ENCODE measurements at regions not wholly inside any gene's neighbourhood (a gene's known extent, or its start where the extent isn't known, plus 50 kb on each side); places are given as distances from the start of the nearest gene placed in this dataset.

DNA sequence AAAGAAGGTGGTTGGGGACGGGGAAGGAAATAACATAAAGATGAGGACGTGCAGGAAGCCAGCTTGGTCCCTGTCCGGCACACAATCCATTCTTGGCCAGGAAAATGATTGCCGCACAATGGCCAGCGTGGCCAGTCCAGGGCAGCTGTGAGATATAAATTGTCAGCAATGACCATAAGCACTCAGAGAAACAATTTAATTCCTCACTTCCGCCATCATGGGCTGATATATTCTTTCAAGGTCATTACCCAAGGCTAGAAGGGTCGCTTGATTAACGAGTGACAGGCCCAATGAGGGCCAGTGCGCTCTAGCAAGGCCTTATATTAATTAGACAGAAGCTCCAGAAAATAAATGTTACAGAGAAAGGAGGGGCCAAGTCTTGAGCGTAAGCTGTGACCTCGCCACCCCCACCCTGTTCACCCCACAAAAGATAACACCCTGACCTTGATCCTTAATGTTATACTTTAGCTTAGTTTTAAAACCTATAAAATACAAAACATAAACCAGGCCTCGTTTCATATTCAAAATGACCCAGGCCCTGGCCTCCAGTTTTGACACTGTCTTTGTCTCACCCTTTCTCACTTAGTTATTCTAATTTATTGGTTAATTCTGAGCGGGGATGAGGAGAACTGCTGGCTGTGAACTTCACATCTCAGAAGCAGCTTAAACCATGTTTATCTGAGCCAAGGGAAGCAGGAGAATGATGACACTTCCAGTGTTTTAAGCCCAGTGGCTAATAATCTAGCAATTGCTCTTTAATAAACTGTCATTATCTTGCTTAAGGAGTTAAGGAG is 478.3 kb upstream of the ZFHX3 start:
- TF ChIP-seq FOXM1 (CRISPR knock-in tag; IDR thresholded peaks at IDR 0.05), result no peak
- TF ChIP-seq ZNF501 (CRISPR knock-in tag; IDR thresholded peaks at IDR 0.05), result no peak

Measured in HepG2 (cell line).